ENCODE measurements at regions not wholly inside any gene's neighbourhood (a gene's known extent, or its start where the extent isn't known, plus 50 kb on each side); places are given as distances from the start of the nearest gene placed in this dataset.

GRCh38 chr11:81578571-81578970, 1155.1 kb downstream of the FAM181B start:
- Histone ChIP-seq H3K36me3 (ENCODE audit: control insufficient read depth in 2 of 3, insufficient read depth in 3 of 3, low read length in 3 of 3) (no peaks in the 10 kb centered on the region), H3K27me3 (ENCODE audit: control insufficient read depth, insufficient read depth, low read length) (no peaks in the 10 kb centered on the region), H3K9me3 (ENCODE audit: control insufficient read depth in 2 of 3, insufficient read depth in 1 of 3, low read length in 3 of 3) (no peaks in the 10 kb centered on the region), H3K9ac (ENCODE audit: low read length in 3 of 3) (no peak overlapping the region), H3K4me1 (ENCODE audit: control insufficient read depth in 2 of 3, insufficient read depth in 2 of 3, low read depth in 1 of 3, low read length in 3 of 3) (no peaks in the 10 kb centered on the region), H3K27ac (ENCODE audit: low read depth in 2 of 2, low read length in 2 of 2) (no peak overlapping the region), H3K4me3 (ENCODE audit: low read length in 3 of 3) (no peak overlapping the region)
- DNase-seq: no peak
- TF ChIP-seq, protein P1, sequence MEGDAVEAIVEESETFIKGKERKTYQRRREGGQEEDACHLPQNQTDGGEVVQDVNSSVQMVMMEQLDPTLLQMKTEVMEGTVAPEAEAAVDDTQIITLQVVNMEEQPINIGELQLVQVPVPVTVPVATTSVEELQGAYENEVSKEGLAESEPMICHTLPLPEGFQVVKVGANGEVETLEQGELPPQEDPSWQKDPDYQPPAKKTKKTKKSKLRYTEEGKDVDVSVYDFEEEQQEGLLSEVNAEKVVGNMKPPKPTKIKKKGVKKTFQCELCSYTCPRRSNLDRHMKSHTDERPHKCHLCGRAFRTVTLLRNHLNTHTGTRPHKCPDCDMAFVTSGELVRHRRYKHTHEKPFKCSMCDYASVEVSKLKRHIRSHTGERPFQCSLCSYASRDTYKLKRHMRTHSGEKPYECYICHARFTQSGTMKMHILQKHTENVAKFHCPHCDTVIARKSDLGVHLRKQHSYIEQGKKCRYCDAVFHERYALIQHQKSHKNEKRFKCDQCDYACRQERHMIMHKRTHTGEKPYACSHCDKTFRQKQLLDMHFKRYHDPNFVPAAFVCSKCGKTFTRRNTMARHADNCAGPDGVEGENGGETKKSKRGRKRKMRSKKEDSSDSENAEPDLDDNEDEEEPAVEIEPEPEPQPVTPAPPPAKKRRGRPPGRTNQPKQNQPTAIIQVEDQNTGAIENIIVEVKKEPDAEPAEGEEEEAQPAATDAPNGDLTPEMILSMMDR (IDR thresholded peaks at IDR 0.05; ENCODE audit: borderline replicate concordance, extremely low read depth, insufficient read depth): no peak
- FAIRE-seq: no peak
- intact Hi-C loops (cut with DNase I): no loop called here

- H3K27ac ChIP-seq (ENCODE audit: low read depth in 2 of 2, low read length in 2 of 2): no peak overlapping the region
- FAIRE-seq: no peak
- intact Hi-C loops (cut with DNase I): no loop called here
- no peaks in the 10 kb centered on the region for H3K27me3 ChIP-seq (ENCODE audit: control insufficient read depth, insufficient read depth, low read length)
- DNase-seq: no peak
- TF ChIP-seq, protein P1 (IDR thresholded peaks at IDR 0.05; ENCODE audit: borderline replicate concordance, extremely low read depth, insufficient read depth): no peak
- no peaks in the 10 kb centered on the region for H3K36me3 ChIP-seq (ENCODE audit: control insufficient read depth in 2 of 3, insufficient read depth in 3 of 3, low read length in 3 of 3)
- H3K9me3 ChIP-seq (ENCODE audit: control insufficient read depth in 2 of 3, insufficient read depth in 1 of 3, low read length in 3 of 3): no peaks in the 10 kb centered on the region
- no peak overlapping the region for H3K9ac ChIP-seq (ENCODE audit: low read length in 3 of 3)
- H3K4me1 ChIP-seq (ENCODE audit: control insufficient read depth in 2 of 3, insufficient read depth in 2 of 3, low read depth in 1 of 3, low read length in 3 of 3): no peaks in the 10 kb centered on the region
- no peak overlapping the region for H3K4me3 ChIP-seq (ENCODE audit: low read length in 3 of 3)
These were observed 1159.4 kb downstream of the FAM181B start for GRCh38 chr11:81574301-81574700.

GRCh38 chr11:81573367-81573766, 1160.3 kb downstream of the FAM181B start:
- TF ChIP-seq, protein P1 (IDR thresholded peaks at IDR 0.05; ENCODE audit: borderline replicate concordance, extremely low read depth, insufficient read depth): no peak
- Histone ChIP-seq H3K4me3 (ENCODE audit: low read length in 3 of 3) (no peak overlapping the region), H3K9me3 (ENCODE audit: control insufficient read depth in 2 of 3, insufficient read depth in 1 of 3, low read length in 3 of 3) (no peaks in the 10 kb centered on the region), H3K27ac (ENCODE audit: low read depth in 2 of 2, low read length in 2 of 2) (no peak overlapping the region), H3K9ac (ENCODE audit: low read length in 3 of 3) (no peak overlapping the region), H3K27me3 (ENCODE audit: control insufficient read depth, insufficient read depth, low read length) (no peaks in the 10 kb centered on the region), H3K36me3 (ENCODE audit: control insufficient read depth in 2 of 3, insufficient read depth in 3 of 3, low read length in 3 of 3) (no peaks in the 10 kb centered on the region), H3K4me1 (ENCODE audit: control insufficient read depth in 2 of 3, insufficient read depth in 2 of 3, low read depth in 1 of 3, low read length in 3 of 3) (no peaks in the 10 kb centered on the region)
- FAIRE-seq: no peak
- no peak for DNase-seq
- intact Hi-C loops (cut with DNase I): no loop called here

DNA sequence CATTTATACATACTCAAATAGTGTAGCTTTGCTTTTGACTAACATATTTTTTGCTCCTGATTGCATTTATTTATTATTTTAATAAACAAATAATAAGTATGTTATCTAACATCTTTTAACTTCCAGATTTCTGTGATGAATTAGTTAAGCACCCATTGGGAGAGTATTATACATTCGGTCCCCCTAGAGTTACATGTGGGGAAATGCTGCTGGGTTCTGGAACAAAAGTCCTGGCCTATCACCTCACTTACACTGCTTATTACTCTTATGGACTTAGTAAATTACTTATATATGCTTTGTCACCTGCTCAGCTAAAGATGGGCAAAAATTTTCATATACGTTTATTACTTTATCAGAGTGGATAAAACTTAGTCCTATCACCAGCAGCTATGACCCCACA, 1163.0 kb downstream of the FAM181B start:
- DNase-seq (no peak), FAIRE-seq (no peak)
- intact Hi-C loops (cut with DNase I): no loop called here
- Histone ChIP-seq H3K4me1 (ENCODE audit: control insufficient read depth in 2 of 3, insufficient read depth in 2 of 3, low read depth in 1 of 3, low read length in 3 of 3) (no peaks in the 10 kb centered on the region), H3K27me3 (ENCODE audit: control insufficient read depth, insufficient read depth, low read length) (no peaks in the 10 kb centered on the region), H3K27ac (ENCODE audit: low read depth in 2 of 2, low read length in 2 of 2) (no peak overlapping the region), H3K9me3 (ENCODE audit: control insufficient read depth in 2 of 3, insufficient read depth in 1 of 3, low read length in 3 of 3) (no peaks in the 10 kb centered on the region), H3K9ac (ENCODE audit: low read length in 3 of 3) (no peak overlapping the region), H3K4me3 (ENCODE audit: low read length in 3 of 3) (no peak overlapping the region), H3K36me3 (ENCODE audit: control insufficient read depth in 2 of 3, insufficient read depth in 3 of 3, low read length in 3 of 3) (no peaks in the 10 kb centered on the region)
- TF ChIP-seq, protein P1 (IDR thresholded peaks at IDR 0.05; ENCODE audit: borderline replicate concordance, extremely low read depth, insufficient read depth): no peak
